ENCODE measurements at regions not wholly inside any gene's neighbourhood (a gene's known extent, or its start where the extent isn't known, plus 50 kb on each side); places are given as distances from the start of the nearest gene placed in this dataset.
"Not testable (repeated sequence)": the region's sequence is repeated elsewhere in the genome, so short reads cannot be mapped to it uniquely, and the experiment has no call there.

GRCh38 chr7:115574681-115575291 is 455.8 kb downstream of the TFEC start:
- no peak for DNase-seq (ENCODE audit: low read depth in 2 of 3, low spot score in 2 of 3)

GRCh38 chr7:115572111-115572510 is 458.5 kb downstream of the TFEC start:
- no peak for DNase-seq (ENCODE audit: low read depth in 2 of 3, low spot score in 2 of 3)

GRCh38 chr7:115561335-115562110 is 469.0 kb downstream of the TFEC start:
- DNase-seq (ENCODE audit: low read depth in 2 of 3, low spot score in 2 of 3) = no peak

GRCh38 chr7:115559877-115560276 is 470.7 kb downstream of the TFEC start:
- no peak for DNase-seq (ENCODE audit: low read depth in 2 of 3, low spot score in 2 of 3)

GRCh38 chr7:115558161-115558560 is 472.4 kb downstream of the TFEC start:
- no peak for DNase-seq (ENCODE audit: low read depth in 2 of 3, low spot score in 2 of 3)

- not testable (repeated sequence) for DNase-seq (ENCODE audit: low read depth in 2 of 3, low spot score in 2 of 3)
Measured at GRCh38 chr7:115557296-115557695, 473.3 kb downstream of the TFEC start.

GRCh38 chr7:115552766-115553165 is 477.8 kb downstream of the TFEC start:
- no peak for DNase-seq (ENCODE audit: low read depth in 2 of 3, low spot score in 2 of 3)

GRCh38 chr7:115549910-115550309 is 480.7 kb downstream of the TFEC start:
- DNase-seq (ENCODE audit: low read depth in 2 of 3, low spot score in 2 of 3) = no peak

GRCh38 chr7:115548756-115549155 is 481.8 kb downstream of the TFEC start:
- DNase-seq (ENCODE audit: low read depth in 2 of 3, low spot score in 2 of 3) = no peak

- DNase-seq (ENCODE audit: low read depth in 2 of 3, low spot score in 2 of 3) = no peak
Measured at GRCh38 chr7:115546790-115547189, 483.8 kb downstream of the TFEC start.

- DNase-seq (ENCODE audit: low read depth in 2 of 3, low spot score in 2 of 3) = no peak
Measured at GRCh38 chr7:115533785-115534184, 496.8 kb downstream of the TFEC start.

GRCh38 chr7:115526278-115526677 is 504.3 kb downstream of the TFEC start:
- no peak for DNase-seq (ENCODE audit: low read depth in 2 of 3, low spot score in 2 of 3)

- no peak for DNase-seq (ENCODE audit: low read depth in 2 of 3, low spot score in 2 of 3)
Measured at GRCh38 chr7:115522174-115522573, 508.4 kb downstream of the TFEC start.

- DNase-seq (ENCODE audit: low read depth in 2 of 3, low spot score in 2 of 3) = no peak
Measured at GRCh38 chr7:115516341-115516740, 514.2 kb downstream of the TFEC start.

GRCh38 chr7:115511330-115511729 is 519.2 kb downstream of the TFEC start:
- no peak for DNase-seq (ENCODE audit: low read depth in 2 of 3, low spot score in 2 of 3)

GRCh38 chr7:115505136-115505535 is 525.4 kb downstream of the TFEC start:
- no peak for DNase-seq (ENCODE audit: low read depth in 2 of 3, low spot score in 2 of 3)

GRCh38 chr7:115499956-115500355 is 530.6 kb downstream of the TFEC start:
- DNase-seq (ENCODE audit: low read depth in 2 of 3, low spot score in 2 of 3) = no peak

GRCh38 chr7:115496006-115496405 is 534.6 kb downstream of the TFEC start:
- DNase-seq (ENCODE audit: low read depth in 2 of 3, low spot score in 2 of 3) = no peak

GRCh38 chr7:115494529-115495147 is 535.9 kb downstream of the TFEC start:
- no peak for DNase-seq (ENCODE audit: low read depth in 2 of 3, low spot score in 2 of 3)

GRCh38 chr7:115493381-115493780 is 537.2 kb downstream of the TFEC start:
- no peak for DNase-seq (ENCODE audit: low read depth in 2 of 3, low spot score in 2 of 3)

GRCh38 chr7:115491744-115492380 is 538.7 kb downstream of the TFEC start:
- DNase-seq (ENCODE audit: low read depth in 2 of 3, low spot score in 2 of 3) = no peak

- no peak for DNase-seq (ENCODE audit: low read depth in 2 of 3, low spot score in 2 of 3)
Measured at GRCh38 chr7:115479448-115479847, 551.1 kb downstream of the TFEC start.
